Endothelial cell (in vitro differentiated cells): ENCODE measurements at regions not wholly inside any gene's neighbourhood (a gene's known extent, or its start where the extent isn't known, plus 50 kb on each side); places are given as distances from the start of the nearest gene placed in this dataset.

Experiments used
- DNase-seq: peaks from one replicate; pipeline ENCODE4 v3.0.0; 2021; ENCODE audit warnings: low spot score
- H3K27ac Mint-ChIP-seq: one replicate; pipeline ENCODE4 v1.8.0; 2021; ENCODE audit warnings: mixed read lengths, inconsistent platforms; ENCODE audit not compliant: unreplicated experiment
- H3K27me3 Mint-ChIP-seq: one replicate; pipeline ENCODE4 v1.8.0; 2021; ENCODE audit warnings: mild to moderate bottlenecking, moderate library complexity, mixed read lengths, inconsistent platforms; ENCODE audit not compliant: unreplicated experiment
- H3K36me3 Mint-ChIP-seq: one replicate; pipeline ENCODE4 v1.8.0; 2021; ENCODE audit warnings: mild to moderate bottlenecking, low read depth, mixed read lengths, inconsistent platforms; ENCODE audit not compliant: unreplicated experiment
- H3K4me1 Mint-ChIP-seq: one replicate; pipeline ENCODE4 v1.8.0; 2021; ENCODE audit warnings: mild to moderate bottlenecking, mixed read lengths, inconsistent platforms; ENCODE audit not compliant: unreplicated experiment
- H3K4me3 Mint-ChIP-seq: one replicate; pipeline ENCODE4 v1.8.0; 2021; ENCODE audit warnings: mild to moderate bottlenecking, mixed read lengths, inconsistent platforms; ENCODE audit not compliant: unreplicated experiment
- H3K9me3 Mint-ChIP-seq: one replicate; pipeline ENCODE4 v1.8.0; 2021; ENCODE audit warnings: mixed read lengths, inconsistent platforms; ENCODE audit not compliant: unreplicated experiment
- TF ChIP-seq, protein P1 (sequence below): fragments of 200-600 bp; sonication (generic); IDR thresholded peaks from one replicate; pipeline ENCODE4 v1.5.0; 2021; ENCODE audit warnings: antibody characterized with exemption; ENCODE audit not compliant: unreplicated experiment

GRCh38 chr15:31151301-31152233, 50.0 kb upstream of the TRPM1 start:
- DNase-seq, result no peak
- H3K4me3 Mint-ChIP-seq, result no peak overlapping the region
- TF ChIP-seq, protein P1, sequence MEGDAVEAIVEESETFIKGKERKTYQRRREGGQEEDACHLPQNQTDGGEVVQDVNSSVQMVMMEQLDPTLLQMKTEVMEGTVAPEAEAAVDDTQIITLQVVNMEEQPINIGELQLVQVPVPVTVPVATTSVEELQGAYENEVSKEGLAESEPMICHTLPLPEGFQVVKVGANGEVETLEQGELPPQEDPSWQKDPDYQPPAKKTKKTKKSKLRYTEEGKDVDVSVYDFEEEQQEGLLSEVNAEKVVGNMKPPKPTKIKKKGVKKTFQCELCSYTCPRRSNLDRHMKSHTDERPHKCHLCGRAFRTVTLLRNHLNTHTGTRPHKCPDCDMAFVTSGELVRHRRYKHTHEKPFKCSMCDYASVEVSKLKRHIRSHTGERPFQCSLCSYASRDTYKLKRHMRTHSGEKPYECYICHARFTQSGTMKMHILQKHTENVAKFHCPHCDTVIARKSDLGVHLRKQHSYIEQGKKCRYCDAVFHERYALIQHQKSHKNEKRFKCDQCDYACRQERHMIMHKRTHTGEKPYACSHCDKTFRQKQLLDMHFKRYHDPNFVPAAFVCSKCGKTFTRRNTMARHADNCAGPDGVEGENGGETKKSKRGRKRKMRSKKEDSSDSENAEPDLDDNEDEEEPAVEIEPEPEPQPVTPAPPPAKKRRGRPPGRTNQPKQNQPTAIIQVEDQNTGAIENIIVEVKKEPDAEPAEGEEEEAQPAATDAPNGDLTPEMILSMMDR, result no peak
- H3K9me3 Mint-ChIP-seq, result no peaks in the 10 kb centered on the region
- no peaks in the 10 kb centered on the region for H3K36me3 Mint-ChIP-seq
- H3K27ac Mint-ChIP-seq, result no peak overlapping the region
- H3K27me3 Mint-ChIP-seq, result peaks cover 4% of the 10 kb centered on the region
- H3K4me1 Mint-ChIP-seq, result no peaks in the 10 kb centered on the region

GRCh38 chr15:31153531-31153930, 52.0 kb upstream of the TRPM1 start:
- Mint-ChIP-seq H3K9me3 (no peaks in the 10 kb centered on the region), H3K4me3 (no peak overlapping the region), H3K4me1 (no peaks in the 10 kb centered on the region), H3K27me3 (peaks cover 4% of the 10 kb centered on the region), H3K27ac (no peak overlapping the region), H3K36me3 (no peaks in the 10 kb centered on the region)
- TF ChIP-seq, protein P1, result no peak
- no peak for DNase-seq

DNA sequence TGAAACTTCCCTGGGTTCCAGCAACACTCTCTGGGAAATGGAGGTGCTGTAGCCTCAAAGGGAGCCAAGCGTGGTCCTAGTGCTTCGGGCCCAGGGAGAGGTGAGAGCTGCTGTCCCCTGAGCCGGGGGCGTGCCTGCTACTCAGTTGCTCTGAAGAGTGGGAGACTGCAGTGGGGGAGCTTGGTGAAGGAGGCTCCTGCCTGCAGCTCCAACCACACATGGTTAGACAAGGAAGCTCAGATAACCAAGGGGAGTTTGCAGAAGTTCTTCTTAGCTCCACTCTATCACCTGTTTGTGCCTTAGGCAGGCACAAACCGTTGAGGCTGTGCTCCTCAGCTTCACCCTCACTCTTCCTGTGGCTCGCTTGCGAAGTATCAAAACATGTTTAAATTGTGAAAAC, 53.6 kb upstream of the TRPM1 start:
- H3K4me3 Mint-ChIP-seq, result no peak overlapping the region
- H3K36me3 Mint-ChIP-seq, result no peaks in the 10 kb centered on the region
- DNase-seq, result no peak
- H3K27me3 Mint-ChIP-seq, result peaks cover 4% of the 10 kb centered on the region
- no peaks in the 10 kb centered on the region for H3K4me1 Mint-ChIP-seq
- TF ChIP-seq, protein P1, result no peak
- no peak overlapping the region for H3K27ac Mint-ChIP-seq
- no peaks in the 10 kb centered on the region for H3K9me3 Mint-ChIP-seq

- H3K4me1 Mint-ChIP-seq, result no peaks in the 10 kb centered on the region
These were observed 54.7 kb upstream of the TRPM1 start for GRCh38 chr15:31156226-31156625.

DNA sequence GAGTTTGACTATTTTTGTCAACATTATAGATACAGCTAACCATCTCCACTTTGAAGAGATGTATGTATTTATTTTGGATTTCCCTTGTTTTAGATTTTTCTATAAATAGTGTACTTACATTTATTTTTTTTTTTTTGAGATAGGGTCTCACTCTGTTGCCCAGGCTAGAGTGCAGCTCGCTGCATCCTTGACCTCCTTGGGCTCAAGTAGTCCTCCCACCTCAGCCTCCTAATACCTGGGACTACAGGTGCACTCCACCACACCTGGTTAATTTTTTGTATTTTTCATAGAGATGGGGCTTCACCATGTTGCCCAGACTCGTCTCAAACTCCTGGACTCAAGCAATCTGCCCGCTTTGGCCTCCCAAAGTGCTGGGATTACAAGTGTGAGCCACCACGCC, 55.3 kb upstream of the TRPM1 start:
- H3K36me3 Mint-ChIP-seq, result no peaks in the 10 kb centered on the region
- no peaks in the 10 kb centered on the region for H3K9me3 Mint-ChIP-seq
- H3K27ac Mint-ChIP-seq, result no peak overlapping the region
- H3K4me3 Mint-ChIP-seq, result no peak overlapping the region
- no peaks in the 10 kb centered on the region for H3K4me1 Mint-ChIP-seq
- TF ChIP-seq, protein P1, result no peak
- DNase-seq, result no peak
- peaks cover under 1% of the 10 kb centered on the region for H3K27me3 Mint-ChIP-seq

More at GRCh38 chr15:31156226-31156625, 54.7 kb upstream of the TRPM1 start:
- no peak overlapping the region for H3K4me3 Mint-ChIP-seq
- TF ChIP-seq, protein P1, result no peak
- H3K27ac Mint-ChIP-seq, result no peak overlapping the region
- H3K36me3 Mint-ChIP-seq, result no peaks in the 10 kb centered on the region
- DNase-seq, result no peak
- peaks cover 4% of the 10 kb centered on the region for H3K27me3 Mint-ChIP-seq
- no peaks in the 10 kb centered on the region for H3K9me3 Mint-ChIP-seq
